NCI-H524 (cell line): ENCODE measurements at regions not wholly inside any gene's neighbourhood (a gene's known extent, or its start where the extent isn't known, plus 50 kb on each side); places are given as distances from the start of the nearest gene placed in this dataset.
A peak's percentile ranks its signal among the peaks of the same experiment; 100 is the strongest.
"Not testable (repeated sequence)": the region's sequence is repeated elsewhere in the genome, so short reads cannot be mapped to it uniquely, and the experiment has no call there.

Experiments used
- DNase-seq, 2 experiments: peaks; one replicate each; lab custom pipeline; 2025; lab: John Stamatoyannopoulos, UW

- DNase-seq: no peak
These were observed 112.8 kb downstream of the DSC3 start for GRCh38 chr18:30929718-30930117.

- no peak for DNase-seq
These were observed 113.5 kb downstream of the DSC3 start for GRCh38 chr18:30929065-30929464.

- no peak for DNase-seq
These were observed 114.9 kb downstream of the DSC3 start for GRCh38 chr18:30927517-30928075.

GRCh38 chr18:30927042-30927441 is 115.5 kb downstream of the DSC3 start:
- no peak for DNase-seq

GRCh38 chr18:30925795-30926194 is 116.7 kb downstream of the DSC3 start:
- no peak for DNase-seq

GRCh38 chr18:30920757-30921156 is 121.8 kb downstream of the DSC3 start:
- DNase-seq: no peak

GRCh38 chr18:30920351-30920750 is 122.2 kb downstream of the DSC3 start:
- no peak for DNase-seq

GRCh38 chr18:30917651-30918050 is 124.9 kb downstream of the DSC3 start:
- no peak for DNase-seq

GRCh38 chr18:30915336-30915988 is 127.1 kb downstream of the DSC3 start:
- DNase-seq: no peak

- DNase-seq: no peak
These were observed 134.2 kb downstream of the DSC3 start for GRCh38 chr18:30908381-30908780.

GRCh38 chr18:30903566-30903965 is 139.0 kb downstream of the DSC3 start:
- no peak for DNase-seq

- peak; percentile 31 to 50 for DNase-seq
These were observed 152.8 kb downstream of the DSC3 start for GRCh38 chr18:30889519-30890301.

GRCh38 chr18:30888344-30888743 is 154.2 kb downstream of the DSC3 start:
- DNase-seq: no peak

- no peak for DNase-seq
These were observed 155.5 kb downstream of the DSC3 start for GRCh38 chr18:30886998-30887397.

GRCh38 chr18:30870466-30870865 is 172.1 kb downstream of the DSC3 start:
- DNase-seq: no peak

GRCh38 chr18:30862900-30863299 is 179.6 kb downstream of the DSC3 start:
- no peak for DNase-seq

- no peak for DNase-seq
These were observed 181.8 kb downstream of the DSC3 start for GRCh38 chr18:30860741-30861140.

GRCh38 chr18:30859036-30859435 is 183.5 kb downstream of the DSC3 start:
- peak in 1 of 2 experiments; percentile 8 for DNase-seq

- DNase-seq: peak in 1 of 2 experiments; percentile 3
These were observed 184.0 kb downstream of the DSC3 start for GRCh38 chr18:30858560-30858959.

GRCh38 chr18:30855762-30856161 is 186.8 kb downstream of the DSC3 start:
- DNase-seq: no peak

- peak in 1 of 2 experiments; percentile 53 for DNase-seq
These were observed 189.6 kb downstream of the DSC3 start for GRCh38 chr18:30852980-30853379.

GRCh38 chr18:30852541-30852940 is 190.0 kb downstream of the DSC3 start:
- no peak for DNase-seq

GRCh38 chr18:30839056-30839561 is 203.4 kb downstream of the DSC3 start:
- DNase-seq: not testable (repeated sequence)
